Retinal pigment epithelial cell (primary cell): ENCODE measurements at regions not wholly inside any gene's neighbourhood (a gene's known extent, or its start where the extent isn't known, plus 50 kb on each side); places are given as distances from the start of the nearest gene placed in this dataset.

Experiments
- DNase-seq: peaks from one replicate; pipeline ENCODE4 v3.0.0-alpha.2; 2010; ENCODE audit warnings: low read depth
- H3K4me3 ChIP-seq: 2 replicates; pipeline ENCODE4 v1.5.1; 2011; ENCODE audit warnings: mild to moderate bottlenecking, low read length, control low read depth, moderate library complexity
- TF ChIP-seq, protein P1 (sequence below): conservative IDR thresholded peaks from 2 replicates; pipeline ENCODE4 v1.5.1; 2011; ENCODE audit warnings: low read depth, low read length, control low read depth, inconsistent platforms

DNA sequence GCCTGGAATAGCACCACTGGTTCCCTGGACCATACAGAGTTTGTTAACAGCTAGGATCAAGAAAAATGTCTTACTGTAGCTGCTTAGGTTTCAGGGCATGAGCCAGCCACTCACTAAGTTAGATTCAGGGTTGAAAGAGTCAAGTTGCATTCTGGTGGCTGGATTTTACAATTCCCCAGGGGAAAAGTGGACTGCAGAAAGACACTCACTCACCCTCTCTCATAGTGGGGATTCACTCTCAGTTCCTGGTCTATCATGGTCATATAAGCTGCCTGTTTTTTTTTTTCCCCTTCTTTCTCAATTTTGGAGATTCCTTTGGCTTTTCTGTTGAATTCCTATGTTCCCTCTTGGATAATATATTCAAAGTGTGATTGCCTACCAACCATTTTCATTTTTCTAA is 744.2 kb upstream of the GRIA3 start:
- TF ChIP-seq, protein P1, sequence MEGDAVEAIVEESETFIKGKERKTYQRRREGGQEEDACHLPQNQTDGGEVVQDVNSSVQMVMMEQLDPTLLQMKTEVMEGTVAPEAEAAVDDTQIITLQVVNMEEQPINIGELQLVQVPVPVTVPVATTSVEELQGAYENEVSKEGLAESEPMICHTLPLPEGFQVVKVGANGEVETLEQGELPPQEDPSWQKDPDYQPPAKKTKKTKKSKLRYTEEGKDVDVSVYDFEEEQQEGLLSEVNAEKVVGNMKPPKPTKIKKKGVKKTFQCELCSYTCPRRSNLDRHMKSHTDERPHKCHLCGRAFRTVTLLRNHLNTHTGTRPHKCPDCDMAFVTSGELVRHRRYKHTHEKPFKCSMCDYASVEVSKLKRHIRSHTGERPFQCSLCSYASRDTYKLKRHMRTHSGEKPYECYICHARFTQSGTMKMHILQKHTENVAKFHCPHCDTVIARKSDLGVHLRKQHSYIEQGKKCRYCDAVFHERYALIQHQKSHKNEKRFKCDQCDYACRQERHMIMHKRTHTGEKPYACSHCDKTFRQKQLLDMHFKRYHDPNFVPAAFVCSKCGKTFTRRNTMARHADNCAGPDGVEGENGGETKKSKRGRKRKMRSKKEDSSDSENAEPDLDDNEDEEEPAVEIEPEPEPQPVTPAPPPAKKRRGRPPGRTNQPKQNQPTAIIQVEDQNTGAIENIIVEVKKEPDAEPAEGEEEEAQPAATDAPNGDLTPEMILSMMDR = no peak
- no peak overlapping the region for H3K4me3 ChIP-seq
- DNase-seq = no peak

DNA sequence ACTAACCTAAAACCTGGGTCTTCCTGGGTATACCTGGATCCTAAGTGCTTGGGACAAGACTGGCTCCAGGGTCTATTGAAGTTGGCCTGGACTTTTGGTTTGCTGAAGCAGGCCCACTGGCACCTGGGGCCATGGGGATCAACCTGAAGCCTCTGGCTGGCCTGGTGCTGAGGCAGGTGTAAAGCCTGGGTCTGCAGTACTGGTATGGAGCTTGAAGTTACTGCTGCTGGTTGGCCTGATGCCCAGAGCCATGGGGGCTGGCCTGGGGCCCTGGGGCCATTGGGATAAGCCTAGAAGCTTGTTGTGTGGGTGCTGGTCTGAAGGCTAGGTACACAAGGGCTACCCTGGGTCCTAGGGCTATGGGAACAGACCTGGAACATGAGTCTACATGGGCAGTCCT is 743.2 kb upstream of the GRIA3 start:
- TF ChIP-seq, protein P1 = no peak
- H3K4me3 ChIP-seq = no peak overlapping the region
- DNase-seq = no peak

DNA sequence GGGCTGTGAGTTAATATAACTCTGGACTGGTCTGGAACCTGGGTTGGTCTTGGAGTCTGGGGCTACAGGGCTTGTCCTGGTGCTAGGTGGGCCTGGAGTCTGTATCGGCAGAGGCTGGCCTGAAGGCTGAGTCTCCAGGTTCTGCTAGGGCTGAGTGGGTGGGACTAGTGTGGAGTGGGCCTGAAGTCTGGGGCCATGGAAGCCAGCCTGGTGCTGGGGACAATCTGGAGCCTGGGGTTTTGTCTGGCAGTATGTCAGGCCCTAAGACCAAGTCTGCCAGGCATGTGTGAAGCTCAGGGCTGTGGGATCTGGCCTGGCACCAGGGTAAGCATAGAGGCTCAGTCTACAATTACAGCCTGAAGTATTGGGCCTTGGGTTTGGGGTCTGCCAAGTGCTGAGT is 742.6 kb upstream of the GRIA3 start:
- TF ChIP-seq, protein P1 = no peak
- H3K4me3 ChIP-seq = no peak overlapping the region
- no peak for DNase-seq

- DNase-seq = no peak
- TF ChIP-seq, protein P1 = no peak
Measured at GRCh38 chrX:122445466-122445865, 738.6 kb upstream of the GRIA3 start.

GRCh38 chrX:122464341-122464740 is 719.7 kb upstream of the GRIA3 start:
- no peak for DNase-seq
- TF ChIP-seq, protein P1 = no peak
- no peak overlapping the region for H3K4me3 ChIP-seq

More at GRCh38 chrX:122445466-122445865, 738.6 kb upstream of the GRIA3 start:
- no peak overlapping the region for H3K4me3 ChIP-seq

- TF ChIP-seq, protein P1 = no peak
- no peak for DNase-seq
- H3K4me3 ChIP-seq = no peak overlapping the region
Measured at GRCh38 chrX:122475306-122475705, 708.8 kb upstream of the GRIA3 start.

DNA sequence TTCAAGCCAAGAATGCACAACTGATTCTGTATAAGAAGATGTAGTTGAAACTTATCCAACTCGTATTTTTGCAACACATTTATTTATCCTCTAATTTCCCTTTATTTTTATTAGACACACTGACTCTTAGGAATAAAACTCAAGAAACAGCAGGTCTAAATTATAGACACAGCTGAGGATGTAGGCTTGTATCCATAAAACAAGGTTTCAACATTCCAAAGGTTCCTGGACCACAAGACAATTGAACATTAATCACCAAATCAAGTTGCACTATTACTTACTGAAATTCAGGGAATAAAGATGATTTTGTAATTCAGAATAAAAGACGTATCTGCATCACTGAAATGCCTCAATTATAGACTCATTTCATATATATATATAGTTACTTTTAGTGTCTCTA is 683.5 kb upstream of the GRIA3 start:
- TF ChIP-seq, protein P1 = no peak
- no peak overlapping the region for H3K4me3 ChIP-seq
- DNase-seq = no peak
